ENCODE measurements at regions not wholly inside any gene's neighbourhood (a gene's known extent, or its start where the extent isn't known, plus 50 kb on each side); places are given as distances from the start of the nearest gene placed in this dataset.

- no peak for TF ChIP-seq CTCF (IDR thresholded peaks at IDR 0.05)
- H3K4me1 Mint-ChIP-seq, result peaks cover 2% of the 10 kb centered on the region
- DNase-seq, result no peak
- H3K27me3 Mint-ChIP-seq (ENCODE audit: low read depth, poor library complexity), result no peaks in the 10 kb centered on the region
- H3K4me3 Mint-ChIP-seq, result no peak overlapping the region
- peaks cover 5% of the 10 kb centered on the region for H3K9me3 Mint-ChIP-seq
- H3K27ac Mint-ChIP-seq, result no peak overlapping the region
- H3K36me3 Mint-ChIP-seq (ENCODE audit: low read depth), result no peaks in the 10 kb centered on the region
These were observed 1596.0 kb upstream of the MIR17HG start for GRCh38 chr13:89751432-89751930.

DNA sequence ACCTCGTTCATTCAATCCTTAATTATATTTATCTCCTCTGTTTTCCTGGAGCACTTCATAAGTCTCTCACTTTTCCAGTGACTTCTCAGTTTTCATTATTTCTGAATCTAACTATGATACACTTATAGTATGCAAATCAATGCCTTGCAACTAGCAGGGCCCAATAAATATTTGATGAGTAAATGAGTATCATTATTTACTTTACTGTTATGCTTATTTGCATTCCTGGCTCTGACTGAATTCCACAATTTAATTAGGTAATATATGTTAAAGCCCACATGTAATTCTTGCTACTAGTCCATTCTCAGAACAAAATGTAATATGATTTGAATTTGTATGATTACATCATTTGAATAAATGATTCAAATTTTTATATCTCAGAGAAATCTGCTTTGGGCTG is 1595.1 kb upstream of the MIR17HG start:
- Mint-ChIP-seq H3K27ac (no peak overlapping the region), H3K36me3 (ENCODE audit: low read depth) (no peaks in the 10 kb centered on the region), H3K27me3 (ENCODE audit: low read depth, poor library complexity) (no peaks in the 10 kb centered on the region), H3K9me3 (peaks cover 5% of the 10 kb centered on the region), H3K4me3 (no peak overlapping the region), H3K4me1 (no peaks in the 10 kb centered on the region)
- DNase-seq, result no peak
- TF ChIP-seq CTCF (IDR thresholded peaks at IDR 0.05), result no peak

DNA sequence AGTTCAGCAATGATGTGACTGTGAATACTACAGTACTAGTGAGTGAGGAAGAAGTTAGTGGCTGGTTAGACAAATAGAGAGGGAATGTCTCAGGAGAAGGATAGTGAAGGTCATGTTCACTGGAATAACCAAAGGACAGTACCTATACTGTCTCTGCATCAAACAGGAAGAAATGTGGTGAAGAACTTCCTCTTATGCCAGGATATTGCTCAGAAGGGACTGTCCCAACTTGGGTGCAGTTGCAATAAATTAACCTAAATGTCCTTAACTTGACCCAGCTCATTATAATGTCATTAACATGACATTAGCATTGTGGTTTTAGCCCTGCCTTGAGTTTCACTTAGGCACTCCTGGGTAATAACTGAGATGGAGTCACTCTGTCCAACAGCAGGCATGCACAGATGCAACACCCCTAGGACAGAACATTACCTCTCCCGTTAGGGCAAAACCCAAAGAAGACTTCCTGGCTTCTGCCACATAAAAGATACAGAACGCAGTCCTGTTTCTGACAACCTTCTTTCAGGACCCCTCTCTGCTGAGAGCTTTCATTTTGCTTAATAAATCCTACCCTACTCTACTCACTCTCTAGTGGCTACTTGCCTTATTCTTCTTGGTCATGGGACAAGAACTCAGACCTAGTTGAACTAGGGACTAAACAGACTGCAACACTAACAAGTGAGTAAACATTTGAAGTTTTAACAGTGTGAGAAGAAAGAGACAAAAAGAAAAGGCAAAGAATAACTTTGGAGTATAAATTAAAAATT is 1591.6 kb upstream of the MIR17HG start:
- no peak for TF ChIP-seq CTCF (IDR thresholded peaks at IDR 0.05)
- no peaks in the 10 kb centered on the region for H3K36me3 Mint-ChIP-seq (ENCODE audit: low read depth)
- no peaks in the 10 kb centered on the region for H3K27me3 Mint-ChIP-seq (ENCODE audit: low read depth, poor library complexity)
- no peak overlapping the region for H3K4me3 Mint-ChIP-seq
- H3K9me3 Mint-ChIP-seq, result peaks cover 5% of the 10 kb centered on the region
- no peaks in the 10 kb centered on the region for H3K4me1 Mint-ChIP-seq
- H3K27ac Mint-ChIP-seq, result no peak overlapping the region
- no peak for DNase-seq

- H3K27ac Mint-ChIP-seq, result no peak overlapping the region
- H3K27me3 Mint-ChIP-seq (ENCODE audit: low read depth, poor library complexity), result no peaks in the 10 kb centered on the region
- no peak for DNase-seq
- no peaks in the 10 kb centered on the region for H3K9me3 Mint-ChIP-seq
- no peaks in the 10 kb centered on the region for H3K4me1 Mint-ChIP-seq
- no peak overlapping the region for H3K4me3 Mint-ChIP-seq
- no peak for TF ChIP-seq CTCF (IDR thresholded peaks at IDR 0.05)
- H3K36me3 Mint-ChIP-seq (ENCODE audit: low read depth), result no peaks in the 10 kb centered on the region
These were observed 1584.5 kb upstream of the MIR17HG start for GRCh38 chr13:89763005-89763404.

- no peak overlapping the region for H3K27ac Mint-ChIP-seq
- DNase-seq, result no peak
- H3K27me3 Mint-ChIP-seq (ENCODE audit: low read depth, poor library complexity), result no peaks in the 10 kb centered on the region
- H3K9me3 Mint-ChIP-seq, result no peaks in the 10 kb centered on the region
- no peaks in the 10 kb centered on the region for H3K36me3 Mint-ChIP-seq (ENCODE audit: low read depth)
- no peaks in the 10 kb centered on the region for H3K4me1 Mint-ChIP-seq
- TF ChIP-seq CTCF (IDR thresholded peaks at IDR 0.05), result no peak
- no peak overlapping the region for H3K4me3 Mint-ChIP-seq
These were observed 1564.2 kb upstream of the MIR17HG start for GRCh38 chr13:89783221-89783755.
